Mesenchymal stem cell (in vitro differentiated cells and primary cell): ENCODE measurements at regions not wholly inside any gene's neighbourhood (a gene's known extent, or its start where the extent isn't known, plus 50 kb on each side); places are given as distances from the start of the nearest gene placed in this dataset.
"Not testable (repeated sequence)": the region's sequence is repeated elsewhere in the genome, so short reads cannot be mapped to it uniquely, and the experiment has no call there.

Experiments used
- DNase-seq: peaks from one replicate; pipeline ENCODE4 v3.0.0-alpha.2; 2013
- H2AFZ ChIP-seq: one replicate; pipeline ENCODE4 v1.6.1; 2013; ENCODE audit warnings: low read depth, mild to moderate bottlenecking, control low read depth, inconsistent platforms, low read length, moderate library complexity
- H2AK5ac ChIP-seq: 2 replicates; pipeline ENCODE4 v1.6.1; 2013; ENCODE audit warnings: low read length, moderate library complexity, mild to moderate bottlenecking, inconsistent platforms; ENCODE audit not compliant: severe bottlenecking
- H2BK120ac ChIP-seq: one replicate; pipeline ENCODE4 v1.6.1; 2013; ENCODE audit warnings: low read depth, mild to moderate bottlenecking, inconsistent platforms, low read length, moderate library complexity
- H2BK12ac ChIP-seq, 2 experiments: one replicate each; pipeline ENCODE4 v1.6.1; 2013; ENCODE audit warnings: inconsistent platforms in 2 of 2, low read length in 2 of 2, mild to moderate bottlenecking in 2 of 2, moderate library complexity in 2 of 2, control low read depth in 1 of 2
- H2BK15ac ChIP-seq: one replicate; pipeline ENCODE4 v1.6.1; 2013; ENCODE audit warnings: mild to moderate bottlenecking, low read depth, inconsistent platforms; ENCODE audit not compliant: poor library complexity, severe bottlenecking
- H2BK5ac ChIP-seq: 2 replicates; pipeline ENCODE4 v1.6.1; 2013; ENCODE audit warnings: low read depth, mild to moderate bottlenecking, low read length, control low read depth, inconsistent platforms; ENCODE audit not compliant: poor library complexity, severe bottlenecking
- H3K14ac ChIP-seq, 2 experiments: one replicate each; pipeline ENCODE4 v1.6.1; 2013; ENCODE audit warnings: inconsistent platforms in 2 of 2, low read length in 2 of 2, control low read depth in 1 of 2, mild to moderate bottlenecking in 1 of 2, moderate library complexity in 1 of 2
- H3K18ac ChIP-seq, 2 experiments: one replicate each; pipeline ENCODE4 v1.6.1; 2013; ENCODE audit warnings: inconsistent platforms in 2 of 2, low read length in 2 of 2, control low read depth in 1 of 2, low read depth in 1 of 2, mild to moderate bottlenecking in 1 of 2
- H3K23ac ChIP-seq, 2 experiments: one replicate each; pipeline ENCODE4 v1.6.1; 2013; ENCODE audit warnings: inconsistent platforms in 2 of 2, low read length in 2 of 2, mild to moderate bottlenecking in 2 of 2, moderate library complexity in 2 of 2, control low read depth in 1 of 2
- H3K27ac ChIP-seq: 2 replicates; pipeline ENCODE4 v1.5.1; 2013; ENCODE audit warnings: mild to moderate bottlenecking, moderate library complexity, low read length, control low read depth, inconsistent platforms; ENCODE audit not compliant: poor library complexity, severe bottlenecking
- H3K27me3 ChIP-seq, 2 experiments: 2 replicates each; pipeline versions ENCODE4 v1.6.1 to v1.7.0; 2013; ENCODE audit warnings: low read length in 2 of 2, mild to moderate bottlenecking in 2 of 2, moderate library complexity in 2 of 2, control low read depth in 1 of 2, inconsistent platforms in 1 of 2; ENCODE audit not compliant: control insufficient read depth in 1 of 2, insufficient read depth in 1 of 2
- H3K36me3 ChIP-seq, 2 experiments: 2 replicates each; pipeline versions ENCODE4 v1.6.1 to v1.7.0; 2013; ENCODE audit warnings: low read length in 2 of 2, control low read depth in 1 of 2, inconsistent platforms in 1 of 2, low read depth in 1 of 2, mild to moderate bottlenecking in 1 of 2; ENCODE audit not compliant: insufficient read depth in 2 of 2, control insufficient read depth in 1 of 2
- H3K4ac ChIP-seq, 2 experiments: one replicate each; pipeline ENCODE4 v1.6.1; 2013; ENCODE audit warnings: inconsistent platforms in 2 of 2, low read length in 2 of 2, mild to moderate bottlenecking in 2 of 2, moderate library complexity in 2 of 2, control low read depth in 1 of 2, low read depth in 1 of 2
- H3K4me1 ChIP-seq: 2 replicates; pipeline ENCODE4 v1.6.1; 2013; ENCODE audit warnings: low read depth, low read length, control low read depth; ENCODE audit not compliant: control insufficient read depth, insufficient read depth
- H3K4me2 ChIP-seq: 2 replicates; pipeline ENCODE4 v1.6.1; 2013; ENCODE audit warnings: low read length, mild to moderate bottlenecking, inconsistent platforms; ENCODE audit not compliant: poor library complexity, severe bottlenecking
- H3K4me3 ChIP-seq, 2 experiments: 2 replicates each; pipeline versions ENCODE4 v1.5.1 to v1.7.0; 2013; ENCODE audit warnings: low read length in 2 of 2, mild to moderate bottlenecking in 2 of 2, control low read depth in 1 of 2, low read depth in 1 of 2; ENCODE audit not compliant: insufficient read depth in 1 of 2
- H3K79me1 ChIP-seq: replicated peaks from 2 replicates; pipeline ENCODE4 v1.6.1; 2013; ENCODE audit warnings: mild to moderate bottlenecking, control low read depth, low read length, inconsistent platforms; ENCODE audit not compliant: poor library complexity, severe bottlenecking
- H3K9ac ChIP-seq: 2 replicates; pipeline ENCODE4 v1.7.0; 2013; ENCODE audit warnings: mild to moderate bottlenecking, low read length, moderate library complexity
- H3K9me3 ChIP-seq: 2 replicates; pipeline ENCODE4 v1.7.0; 2013; ENCODE audit warnings: mild to moderate bottlenecking, low read length; ENCODE audit not compliant: control insufficient read depth
- H4K8ac ChIP-seq: one replicate; pipeline ENCODE4 v1.6.1; 2013; ENCODE audit warnings: inconsistent platforms, mild to moderate bottlenecking, low read length, moderate library complexity
- H4K91ac ChIP-seq: one replicate; pipeline ENCODE4 v1.6.1; 2013; ENCODE audit warnings: mild to moderate bottlenecking, low read length, inconsistent platforms
- WGBS: methylation state at CpG from one replicate; pipeline ENCODE4 v1.1.7; 2013; ENCODE audit warnings: mixed read lengths; 5-methylcytosine and 5-hydroxymethylcytosine counted together

GRCh38 chr5:53412499-53412898, 67.9 kb upstream of the FST start:
- not testable (repeated sequence) for H3K4me1 ChIP-seq, H2BK5ac ChIP-seq, H3K27me3 ChIP-seq, H2BK15ac ChIP-seq, H2AFZ ChIP-seq, H3K27ac ChIP-seq, DNase-seq, H3K36me3 ChIP-seq, H3K4me3 ChIP-seq, H2BK120ac ChIP-seq, H3K9ac ChIP-seq, H2AK5ac ChIP-seq, H3K4me2 ChIP-seq, H2BK12ac ChIP-seq, H3K23ac ChIP-seq, H4K91ac ChIP-seq, H4K8ac ChIP-seq, H3K4ac ChIP-seq, H3K79me1 ChIP-seq, H3K14ac ChIP-seq, H3K9me3 ChIP-seq, H3K18ac ChIP-seq
- 97% methylated on average over 3 of the region's 5 CpGs for whole genome bisulfite sequencing

- no peak overlapping the region for H3K4ac ChIP-seq
- no peak overlapping the region for H4K91ac ChIP-seq
- H2BK120ac ChIP-seq = no peak overlapping the region
- H3K36me3 ChIP-seq = no peaks in the 10 kb centered on the region
- H2BK12ac ChIP-seq = no peak overlapping the region
- H3K9me3 ChIP-seq = no peaks in the 10 kb centered on the region
- no peak overlapping the region for H4K8ac ChIP-seq
- H3K18ac ChIP-seq = no peak overlapping the region
- no peak overlapping the region for H3K4me2 ChIP-seq
- no peak overlapping the region for H2BK15ac ChIP-seq
- no peak overlapping the region for H3K27ac ChIP-seq
- no peak overlapping the region for H3K9ac ChIP-seq
- no peaks in the 10 kb centered on the region for H3K79me1 ChIP-seq
- H2AK5ac ChIP-seq = no peak overlapping the region
- no peaks in the 10 kb centered on the region for H3K27me3 ChIP-seq
- no peak for DNase-seq
- H3K4me3 ChIP-seq = no peak overlapping the region
- H3K23ac ChIP-seq = no peak overlapping the region
- H2AFZ ChIP-seq = no peak overlapping the region
- no peak overlapping the region for H2BK5ac ChIP-seq
- H3K14ac ChIP-seq = no peak overlapping the region
- H3K4me1 ChIP-seq = no peaks in the 10 kb centered on the region
These were observed 64.2 kb upstream of the FST start for GRCh38 chr5:53416144-53416738.

GRCh38 chr5:53418409-53418808, 62.0 kb upstream of the FST start:
- H3K23ac ChIP-seq = no peak overlapping the region
- H2BK5ac ChIP-seq = no peak overlapping the region
- no peak overlapping the region for H3K18ac ChIP-seq
- H3K27ac ChIP-seq = no peak overlapping the region
- DNase-seq = peak; percentile 37
- no peak overlapping the region for H4K8ac ChIP-seq
- WGBS = no CpG with 5 or more reads among the region's 4 CpGs
- H3K9ac ChIP-seq = peak overlapping the region; percentile 89
- H3K14ac ChIP-seq = no peak overlapping the region
- H2BK120ac ChIP-seq = no peak overlapping the region
- no peak overlapping the region for H3K4ac ChIP-seq
- no peak overlapping the region for H2AFZ ChIP-seq
- H4K91ac ChIP-seq = no peak overlapping the region
- H2BK12ac ChIP-seq = no peak overlapping the region
- no peak overlapping the region for H2BK15ac ChIP-seq
- H2AK5ac ChIP-seq = no peak overlapping the region
- no peaks in the 10 kb centered on the region for H3K27me3 ChIP-seq
- H3K4me2 ChIP-seq = no peak overlapping the region
- no peaks in the 10 kb centered on the region for H3K4me1 ChIP-seq
- H3K4me3 ChIP-seq = peak overlapping the region in 1 of 2 experiments; percentile 14
- no peaks in the 10 kb centered on the region for H3K9me3 ChIP-seq
- H3K36me3 ChIP-seq = no peaks in the 10 kb centered on the region
- no peaks in the 10 kb centered on the region for H3K79me1 ChIP-seq

- Histone ChIP-seq H2AFZ (no peak overlapping the region), H3K9me3 (no peaks in the 10 kb centered on the region), H3K36me3 (no peaks in the 10 kb centered on the region), H3K4me3 (peak overlapping the region in 1 of 2 experiments; percentile 14), H3K23ac (no peak overlapping the region), H2BK5ac (no peak overlapping the region), H3K27me3 (no peaks in the 10 kb centered on the region), H4K91ac (no peak overlapping the region), H4K8ac (no peak overlapping the region), H3K18ac (no peak overlapping the region), H3K79me1 (no peaks in the 10 kb centered on the region), H3K14ac (no peak overlapping the region), H3K4me1 (no peaks in the 10 kb centered on the region), H2AK5ac (no peak overlapping the region), H2BK120ac (no peak overlapping the region), H2BK12ac (no peak overlapping the region), H2BK15ac (no peak overlapping the region), H3K9ac (peak overlapping the region; percentile 89), H3K4ac (no peak overlapping the region), H3K4me2 (no peak overlapping the region), H3K27ac (peak overlapping the region; percentile 7)
- peak; percentile 93 for DNase-seq
- WGBS = 4% methylated on average over 4 of the region's 5 CpGs
These were observed 61.4 kb upstream of the FST start for GRCh38 chr5:53418826-53419658.
